Mesendoderm (in vitro differentiated cells): ENCODE measurements at regions not wholly inside any gene's neighbourhood (a gene's known extent, or its start where the extent isn't known, plus 50 kb on each side); places are given as distances from the start of the nearest gene placed in this dataset.
"Not testable (repeated sequence)": the region's sequence is repeated elsewhere in the genome, so short reads cannot be mapped to it uniquely, and the experiment has no call there.

ENCODE experiments used
- DNase-seq: peaks from one replicate; pipeline ENCODE4 v3.0.0; 2013
- H2AK5ac ChIP-seq: 2 replicates; pipeline ENCODE4 v1.6.1; 2013; ENCODE audit warnings: low read length, inconsistent platforms
- H2BK120ac ChIP-seq: 2 replicates; pipeline ENCODE4 v1.6.1; 2013; ENCODE audit warnings: low read depth, mild to moderate bottlenecking, low read length, moderate library complexity, mixed read lengths
- H2BK15ac ChIP-seq: replicated peaks from 2 replicates; pipeline ENCODE4 v1.6.1; 2013; ENCODE audit warnings: low read depth, mild to moderate bottlenecking, moderate library complexity
- H2BK5ac ChIP-seq: 2 replicates; pipeline ENCODE4 v1.6.1; 2013; ENCODE audit warnings: low read length, inconsistent platforms
- H3K18ac ChIP-seq: 2 replicates; pipeline ENCODE4 v1.6.1; 2013; ENCODE audit warnings: mild to moderate bottlenecking, low read length, mixed read lengths
- H3K23ac ChIP-seq: one replicate; pipeline ENCODE4 v1.6.1; 2013; ENCODE audit warnings: low read length
- H3K27ac ChIP-seq: 2 replicates; pipeline ENCODE4 v1.5.1; 2013; ENCODE audit warnings: low read depth, mild to moderate bottlenecking, inconsistent platforms, low read length, moderate library complexity
- H3K27me3 ChIP-seq: 2 replicates; pipeline ENCODE4 v1.6.1; 2013; ENCODE audit warnings: low read length, control low read depth, mild to moderate bottlenecking, inconsistent platforms; ENCODE audit not compliant: insufficient read depth, poor library complexity
- H3K36me3 ChIP-seq: 2 replicates; pipeline ENCODE4 v1.6.1; 2013; ENCODE audit warnings: low read length, inconsistent platforms; ENCODE audit not compliant: control insufficient read depth, insufficient read depth
- H3K4ac ChIP-seq: one replicate; pipeline ENCODE4 v1.6.1; 2013; ENCODE audit warnings: low read depth, mild to moderate bottlenecking, low read length, moderate library complexity
- H3K4me1 ChIP-seq: 2 replicates; pipeline ENCODE4 v1.6.1; 2013; ENCODE audit warnings: low read depth, low read length, inconsistent platforms; ENCODE audit not compliant: control insufficient read depth
- H3K4me2 ChIP-seq: 2 replicates; pipeline ENCODE4 v1.6.1; 2013; ENCODE audit warnings: low read length
- H3K4me3 ChIP-seq: 2 replicates; pipeline ENCODE4 v1.5.1; 2013; ENCODE audit warnings: mild to moderate bottlenecking, low read length
- H3K56ac ChIP-seq: one replicate; pipeline ENCODE4 v1.6.1; 2013; ENCODE audit warnings: low read length
- H3K79me1 ChIP-seq: 2 replicates; pipeline ENCODE4 v1.6.1; 2013; ENCODE audit warnings: low read length, inconsistent platforms
- H3K79me2 ChIP-seq: 2 replicates; pipeline ENCODE4 v1.6.1; 2013; ENCODE audit warnings: mild to moderate bottlenecking, low read length; ENCODE audit not compliant: control insufficient read depth, insufficient read depth
- H3K9ac ChIP-seq: 2 replicates; pipeline ENCODE4 v1.6.1; 2013; ENCODE audit warnings: low read length, inconsistent platforms
- H4K5ac ChIP-seq: one replicate; pipeline ENCODE4 v1.6.1; 2013; ENCODE audit warnings: low read length
- H4K8ac ChIP-seq: one replicate; pipeline ENCODE4 v1.6.1; 2013; ENCODE audit warnings: low read depth, mild to moderate bottlenecking, control low read depth, low read length, moderate library complexity
- WGBS: extraction: QIAGEN DNeasy Blood & Tissue Kit; methylation state at CpG from one replicate; pipeline ENCODE4 v1.1.7; 2013; ENCODE audit warnings: low lambda C conversion rate, missing lambda C conversion rate; ENCODE audit not compliant: insufficient coverage; ENCODE audit errors: extremely low coverage; 5-methylcytosine and 5-hydroxymethylcytosine counted together

- Histone ChIP-seq H2BK120ac (no peak overlapping the region), H2AK5ac (no peak overlapping the region), H2BK5ac (no peak overlapping the region), H3K9ac (no peak overlapping the region), H3K23ac (no peak overlapping the region), H3K4me2 (no peak overlapping the region), H3K18ac (no peak overlapping the region), H3K4me3 (no peak overlapping the region), H4K5ac (no peak overlapping the region), H3K56ac (no peak overlapping the region), H3K4ac (no peak overlapping the region), H3K79me2 (no peaks in the 10 kb centered on the region), H3K27ac (no peak overlapping the region), H3K79me1 (no peaks in the 10 kb centered on the region), H4K8ac (no peak overlapping the region), H3K27me3 (no peaks in the 10 kb centered on the region), H3K36me3 (no peaks in the 10 kb centered on the region), H2BK15ac (no peak overlapping the region), H3K4me1 (no peaks in the 10 kb centered on the region)
- DNase-seq: no peak
- WGBS: no CpG with 5 or more reads among the region's 3 CpGs
These were observed 93.4 kb upstream of the SIX2 start for GRCh38 chr2:45102579-45103117.

GRCh38 chr2:45102141-45102540 lies 92.9 kb upstream of the SIX2 start:
- H2BK5ac ChIP-seq: no peak overlapping the region
- H3K18ac ChIP-seq: no peak overlapping the region
- no peak for DNase-seq
- no peaks in the 10 kb centered on the region for H3K79me1 ChIP-seq
- WGBS: no CpG with 5 or more reads among the region's 1 CpG
- no peaks in the 10 kb centered on the region for H3K27me3 ChIP-seq
- H3K4me2 ChIP-seq: no peak overlapping the region
- no peak overlapping the region for H3K23ac ChIP-seq
- H2AK5ac ChIP-seq: no peak overlapping the region
- no peak overlapping the region for H3K4me3 ChIP-seq
- H3K36me3 ChIP-seq: no peaks in the 10 kb centered on the region
- H3K4me1 ChIP-seq: no peaks in the 10 kb centered on the region
- H3K9ac ChIP-seq: no peak overlapping the region
- H2BK120ac ChIP-seq: no peak overlapping the region
- no peak overlapping the region for H2BK15ac ChIP-seq
- H3K79me2 ChIP-seq: no peaks in the 10 kb centered on the region
- H3K27ac ChIP-seq: no peak overlapping the region
- no peak overlapping the region for H4K5ac ChIP-seq
- no peak overlapping the region for H4K8ac ChIP-seq
- no peak overlapping the region for H3K56ac ChIP-seq
- H3K4ac ChIP-seq: no peak overlapping the region

GRCh38 chr2:45096996-45097395 lies 87.7 kb upstream of the SIX2 start:
- Histone ChIP-seq H3K4me1 (no peaks in the 10 kb centered on the region), H2BK5ac (no peak overlapping the region), H2BK15ac (no peak overlapping the region), H4K5ac (no peak overlapping the region), H4K8ac (no peak overlapping the region), H3K27ac (no peak overlapping the region), H3K23ac (no peak overlapping the region), H3K9ac (no peak overlapping the region), H3K18ac (no peak overlapping the region), H3K27me3 (no peaks in the 10 kb centered on the region), H3K4ac (no peak overlapping the region), H3K4me3 (no peak overlapping the region), H3K79me1 (no peaks in the 10 kb centered on the region), H2AK5ac (no peak overlapping the region), H3K4me2 (no peak overlapping the region), H3K79me2 (no peaks in the 10 kb centered on the region), H3K56ac (no peak overlapping the region), H3K36me3 (no peaks in the 10 kb centered on the region), H2BK120ac (no peak overlapping the region)
- no peak for DNase-seq
- WGBS: no CpG with 5 or more reads among the region's 6 CpGs

GRCh38 chr2:45096038-45096437 lies 86.8 kb upstream of the SIX2 start:
- H3K18ac ChIP-seq, H2BK15ac ChIP-seq, H3K4ac ChIP-seq, H3K27me3 ChIP-seq, H4K5ac ChIP-seq, H3K4me3 ChIP-seq, H3K36me3 ChIP-seq, H3K4me1 ChIP-seq, H3K56ac ChIP-seq, H3K9ac ChIP-seq, H2BK120ac ChIP-seq, H3K4me2 ChIP-seq, H2BK5ac ChIP-seq, H2AK5ac ChIP-seq, H3K23ac ChIP-seq, H3K27ac ChIP-seq, H4K8ac ChIP-seq, H3K79me2 ChIP-seq, DNase-seq, H3K79me1 ChIP-seq: not testable (repeated sequence)
- no CpG with 5 or more reads among the region's 10 CpGs for WGBS

- no peaks in the 10 kb centered on the region for H3K4me1 ChIP-seq
- WGBS: no CpG with 5 or more reads among the region's 6 CpGs
These were observed 84.4 kb upstream of the SIX2 start for GRCh38 chr2:45093663-45094062.

GRCh38 chr2:45093181-45093580 lies 83.9 kb upstream of the SIX2 start:
- Histone ChIP-seq H3K4me2 (no peak overlapping the region), H3K4ac (no peak overlapping the region), H3K18ac (no peak overlapping the region), H3K23ac (no peak overlapping the region), H2BK120ac (no peak overlapping the region), H3K27me3 (no peaks in the 10 kb centered on the region), H3K36me3 (no peaks in the 10 kb centered on the region), H3K4me3 (no peak overlapping the region), H4K5ac (no peak overlapping the region), H3K9ac (no peak overlapping the region), H3K27ac (no peak overlapping the region), H2BK15ac (no peak overlapping the region), H2BK5ac (no peak overlapping the region), H4K8ac (no peak overlapping the region), H3K79me1 (no peaks in the 10 kb centered on the region), H3K4me1 (no peaks in the 10 kb centered on the region), H2AK5ac (no peak overlapping the region), H3K79me2 (no peaks in the 10 kb centered on the region), H3K56ac (no peak overlapping the region)
- DNase-seq: no peak
- no CpG with 5 or more reads among the region's 5 CpGs for WGBS

More at GRCh38 chr2:45093663-45094062, 84.4 kb upstream of the SIX2 start:
- Histone ChIP-seq H3K79me2 (no peaks in the 10 kb centered on the region), H3K27me3 (no peaks in the 10 kb centered on the region), H2BK5ac (no peak overlapping the region), H3K4me2 (no peak overlapping the region), H4K5ac (no peak overlapping the region), H4K8ac (no peak overlapping the region), H3K9ac (no peak overlapping the region), H3K4me3 (no peak overlapping the region), H3K79me1 (no peaks in the 10 kb centered on the region), H3K23ac (no peak overlapping the region), H3K27ac (no peak overlapping the region), H3K56ac (no peak overlapping the region), H3K36me3 (no peaks in the 10 kb centered on the region), H2AK5ac (no peak overlapping the region), H3K18ac (no peak overlapping the region), H2BK120ac (no peak overlapping the region), H3K4ac (no peak overlapping the region), H2BK15ac (no peak overlapping the region)
- DNase-seq: no peak
